ENCODE measurements at regions not wholly inside any gene's neighbourhood (a gene's known extent, or its start where the extent isn't known, plus 50 kb on each side); places are given as distances from the start of the nearest gene placed in this dataset.

- TF ChIP-seq CTCF (conservative IDR thresholded peaks at IDR 0.05; ENCODE audit: low read depth, low read length) = no peak
- no peak for TF ChIP-seq EZH2 (IDR thresholded peaks at IDR 0.05; ENCODE audit: borderline replicate concordance, low read depth, low read length, poor library complexity, severe bottlenecking)
Measured at GRCh38 chr2:128405467-128405900, 86.8 kb upstream of the HS6ST1 start.

All from A673 (cell line).